Left lung (tissue), 4 donors: ENCODE measurements at regions not wholly inside any gene's neighbourhood (a gene's known extent, or its start where the extent isn't known, plus 50 kb on each side); places are given as distances from the start of the nearest gene placed in this dataset.

Experiments used
- ATAC-seq: fragments of 200-7000 bp; cut with Tn5 transposase; one replicate; pipeline ENCODE4 v1.9.1; 2020; ENCODE audit warnings: moderate library complexity
- DNase-seq, 4 donors: peaks; one replicate each; pipeline ENCODE4 v3.0.0-alpha.2; 2013 to 2020
- H3K27ac ChIP-seq, 2 donors: fragments of 200-600 bp; sonication (generic) in 1 of 2; one replicate each; pipeline versions ENCODE4 v1.5.0 to v1.8.0; 2020 to 2021
- H3K27me3 ChIP-seq, 2 donors: fragments of 200-600 bp; sonication (generic) in 1 of 2; one replicate each; pipeline versions ENCODE4 v1.5.0 to v1.8.0; 2020 to 2021
- H3K36me3 ChIP-seq, 2 donors: fragments of 200-600 bp; sonication (generic) in 1 of 2; one replicate each; pipeline versions ENCODE4 v1.5.0 to v1.8.0; 2020 to 2021
- H3K4me1 ChIP-seq, 2 donors: fragments of 200-600 bp; one replicate each; pipeline ENCODE4 v1.8.0; 2021
- H3K4me3 ChIP-seq, 2 donors: fragments of 200-600 bp; sonication (generic) in 1 of 2; one replicate each; pipeline versions ENCODE4 v1.5.0 to v1.8.0; 2020 to 2021; ENCODE audit warnings: mild to moderate bottlenecking in 1 of 2
- H3K9me3 ChIP-seq, 2 donors: fragments of 200-600 bp; sonication (generic) in 1 of 2; one replicate each; pipeline versions ENCODE4 v1.5.0 to v1.8.0; 2020 to 2021
- intact Hi-C, 2 donors: fragments of 100-400 bp; cut with DNase I; formaldehyde crosslinking; loops; one replicate each; pipeline versions ENCODE4 v1.11.2 to v1.14.2; 2022
- TF ChIP-seq, protein P1 (sequence below), 2 donors: fragments of 200-600 bp; sonication (generic) in 1 of 2; IDR thresholded peaks; one replicate each; pipeline versions ENCODE4 v1.5.0 to v1.8.0; 2021; ENCODE audit warnings: antibody characterized with exemption in 2 of 2
- donor health status: DM: no; HTN: yes; CAD: no.
- donor health status: DM: no; HTN: no; CAD: no.

DNA sequence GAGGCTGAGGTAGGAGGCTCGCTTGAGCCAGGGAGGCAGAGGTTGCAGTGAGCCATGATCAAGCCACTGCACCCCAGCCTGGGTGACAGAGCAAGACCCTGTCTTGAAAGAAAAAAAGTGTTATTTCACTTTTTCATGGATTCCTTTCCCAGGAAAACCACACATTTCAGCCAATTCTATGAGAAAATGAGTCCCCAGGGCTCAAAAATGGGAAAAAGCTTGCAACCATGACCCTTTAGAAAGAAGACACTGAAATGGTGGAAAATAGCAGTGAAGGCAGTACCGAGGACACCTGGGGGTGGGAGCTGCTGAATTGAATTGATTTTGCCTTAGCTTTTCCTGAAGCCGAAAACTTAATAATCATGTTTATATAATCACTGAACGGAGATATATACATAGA lies 284.2 kb upstream of the HDAC4 start:
- no peak overlapping the region for H3K4me3 ChIP-seq
- H3K27me3 ChIP-seq: peaks cover 0 to 44% of the 10 kb centered on the region in 2 donors
- no peaks in the 10 kb centered on the region for H3K9me3 ChIP-seq
- H3K36me3 ChIP-seq: no peaks in the 10 kb centered on the region
- no peaks in the 10 kb centered on the region for H3K4me1 ChIP-seq
- TF ChIP-seq, protein P1, sequence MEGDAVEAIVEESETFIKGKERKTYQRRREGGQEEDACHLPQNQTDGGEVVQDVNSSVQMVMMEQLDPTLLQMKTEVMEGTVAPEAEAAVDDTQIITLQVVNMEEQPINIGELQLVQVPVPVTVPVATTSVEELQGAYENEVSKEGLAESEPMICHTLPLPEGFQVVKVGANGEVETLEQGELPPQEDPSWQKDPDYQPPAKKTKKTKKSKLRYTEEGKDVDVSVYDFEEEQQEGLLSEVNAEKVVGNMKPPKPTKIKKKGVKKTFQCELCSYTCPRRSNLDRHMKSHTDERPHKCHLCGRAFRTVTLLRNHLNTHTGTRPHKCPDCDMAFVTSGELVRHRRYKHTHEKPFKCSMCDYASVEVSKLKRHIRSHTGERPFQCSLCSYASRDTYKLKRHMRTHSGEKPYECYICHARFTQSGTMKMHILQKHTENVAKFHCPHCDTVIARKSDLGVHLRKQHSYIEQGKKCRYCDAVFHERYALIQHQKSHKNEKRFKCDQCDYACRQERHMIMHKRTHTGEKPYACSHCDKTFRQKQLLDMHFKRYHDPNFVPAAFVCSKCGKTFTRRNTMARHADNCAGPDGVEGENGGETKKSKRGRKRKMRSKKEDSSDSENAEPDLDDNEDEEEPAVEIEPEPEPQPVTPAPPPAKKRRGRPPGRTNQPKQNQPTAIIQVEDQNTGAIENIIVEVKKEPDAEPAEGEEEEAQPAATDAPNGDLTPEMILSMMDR (IDR thresholded peaks at IDR 0.05): no peak
- intact Hi-C loops: no loop called here
- H3K27ac ChIP-seq: no peak overlapping the region
- no peak for ATAC-seq
- DNase-seq: no peak

DNA sequence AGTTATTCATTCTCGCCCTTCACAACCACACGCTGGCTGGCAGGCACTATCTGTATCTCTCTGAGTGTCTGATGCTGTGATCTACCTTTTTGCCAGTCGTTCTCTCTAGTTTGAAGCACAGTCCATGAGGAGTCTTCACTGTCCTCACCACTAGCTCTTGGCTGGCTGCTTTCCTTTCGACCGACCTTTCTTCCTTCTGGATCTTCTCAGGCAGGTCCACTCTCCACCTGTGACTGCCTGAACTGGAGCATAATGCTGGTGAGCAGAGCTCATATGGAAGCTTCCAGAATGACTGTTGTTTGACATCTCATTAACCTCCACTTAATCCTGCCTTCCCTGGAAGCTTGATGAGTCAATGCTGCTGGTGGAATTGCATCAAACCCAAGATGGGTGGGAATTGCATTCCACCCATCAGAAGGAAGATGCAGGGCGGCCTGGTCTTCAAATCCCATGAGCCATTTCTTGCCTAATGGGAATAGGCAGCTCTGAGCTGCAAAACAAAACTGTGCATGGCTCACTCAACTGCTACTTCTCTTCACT lies 283.5 kb upstream of the HDAC4 start:
- Histone ChIP-seq H3K4me1 (no peaks in the 10 kb centered on the region), H3K27me3 (peaks cover 0 to 44% of the 10 kb centered on the region in 2 donors), H3K27ac (no peak overlapping the region), H3K4me3 (no peak overlapping the region), H3K36me3 (no peaks in the 10 kb centered on the region), H3K9me3 (no peaks in the 10 kb centered on the region)
- TF ChIP-seq, protein P1 (IDR thresholded peaks at IDR 0.05): no peak
- DNase-seq: no peak
- ATAC-seq: no peak
- intact Hi-C loops: no loop called here

DNA sequence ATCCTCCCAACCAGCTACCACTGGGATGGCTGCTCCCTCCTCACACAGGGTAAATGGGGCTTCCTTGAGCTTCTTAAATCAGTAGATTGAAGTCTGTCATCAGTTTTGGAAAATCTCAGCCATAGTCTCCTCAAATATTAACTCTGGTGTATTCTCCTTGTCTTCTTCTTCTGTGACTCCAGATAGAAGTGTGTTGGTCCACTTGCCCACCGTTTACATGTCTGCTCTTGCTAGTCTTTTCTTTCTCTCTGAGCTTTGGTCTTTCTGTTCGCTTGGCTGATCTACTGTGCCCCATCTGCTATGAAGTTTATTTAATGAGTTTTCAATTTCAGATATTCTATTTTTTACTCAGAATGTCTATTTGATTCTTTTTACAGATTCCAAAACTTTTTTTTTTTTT lies 281.7 kb upstream of the HDAC4 start:
- no peak overlapping the region for H3K4me3 ChIP-seq
- intact Hi-C loops: no loop called here

DNA sequence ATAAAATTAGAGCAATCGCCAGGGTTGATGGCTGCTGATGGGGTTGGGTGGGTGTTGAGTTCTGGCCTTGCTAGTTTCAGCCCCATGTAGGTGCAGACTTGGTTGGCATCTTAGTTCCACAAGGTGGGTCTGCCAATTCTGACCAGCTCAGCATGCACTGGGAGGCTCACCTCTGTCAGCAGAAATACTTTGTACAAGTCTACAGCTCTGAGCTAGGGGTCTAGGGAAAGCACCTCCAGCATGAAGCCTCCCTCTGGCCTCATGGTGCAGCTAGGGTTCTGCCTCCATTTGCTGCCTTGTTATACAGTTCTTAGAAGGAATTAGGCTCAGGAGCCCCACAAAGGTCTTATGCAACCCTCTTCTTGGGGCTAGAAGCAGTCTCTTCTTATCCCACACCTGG lies 278.9 kb upstream of the HDAC4 start:
- no peak overlapping the region for H3K27ac ChIP-seq
- H3K9me3 ChIP-seq: no peaks in the 10 kb centered on the region
- no peaks in the 10 kb centered on the region for H3K36me3 ChIP-seq
- peaks cover 0 to 24% of the 10 kb centered on the region in 2 donors for H3K27me3 ChIP-seq
- H3K4me1 ChIP-seq: no peaks in the 10 kb centered on the region
- ATAC-seq: no peak
- DNase-seq: no peak
- intact Hi-C loops: no loop called here
- no peak overlapping the region for H3K4me3 ChIP-seq
- TF ChIP-seq, protein P1 (IDR thresholded peaks at IDR 0.05): no peak

More for the DNA sequence above, 281.7 kb upstream of the HDAC4 start:
- TF ChIP-seq, protein P1 (IDR thresholded peaks at IDR 0.05): no peak
- Histone ChIP-seq H3K27me3 (peaks cover 0 to 44% of the 10 kb centered on the region in 2 donors), H3K36me3 (no peaks in the 10 kb centered on the region), H3K9me3 (no peaks in the 10 kb centered on the region), H3K4me1 (no peaks in the 10 kb centered on the region), H3K27ac (no peak overlapping the region)
- DNase-seq (no peak), ATAC-seq (no peak)

DNA sequence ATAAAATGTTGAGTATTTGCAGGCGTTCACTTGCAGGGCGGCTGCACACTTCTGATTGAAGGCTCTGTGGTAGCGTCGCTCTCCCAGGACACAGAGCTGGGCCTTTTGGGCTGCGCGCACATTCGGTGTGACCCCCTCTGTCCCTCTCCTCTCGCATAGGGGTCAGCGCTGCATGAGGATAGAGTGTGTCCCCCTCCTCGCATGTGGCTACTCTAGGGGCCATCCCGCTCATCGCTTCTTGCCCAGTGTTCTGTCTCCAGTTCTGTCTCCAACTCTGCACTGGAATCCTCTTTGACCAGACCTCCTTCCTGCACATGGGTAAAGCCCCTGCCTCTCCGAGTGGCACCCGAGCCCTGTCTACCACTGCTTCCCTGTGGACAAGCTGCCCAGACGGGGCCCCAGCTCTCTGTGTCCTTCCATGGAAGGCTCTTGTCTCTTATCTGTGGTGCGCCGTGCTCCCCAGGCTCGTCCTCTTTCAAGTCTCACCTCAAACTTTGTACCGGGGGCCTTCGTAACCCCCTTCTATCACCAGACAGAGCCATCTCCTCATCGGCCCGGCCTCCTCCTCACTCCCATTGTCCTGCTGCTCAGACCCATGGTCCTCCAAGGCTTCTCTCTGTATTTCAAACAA lies 278.0 kb upstream of the HDAC4 start:
- no peak for ATAC-seq

More for the DNA sequence above, 278.0 kb upstream of the HDAC4 start:
- Histone ChIP-seq H3K27ac (no peak overlapping the region), H3K4me3 (no peak overlapping the region), H3K36me3 (no peaks in the 10 kb centered on the region), H3K27me3 (peaks cover 0 to 16% of the 10 kb centered on the region in 2 donors), H3K9me3 (no peaks in the 10 kb centered on the region), H3K4me1 (no peaks in the 10 kb centered on the region)
- DNase-seq: no peak
- TF ChIP-seq, protein P1 (IDR thresholded peaks at IDR 0.05): no peak
- intact Hi-C loops: no loop called here
